CD4-positive, alpha-beta T cell (primary cell): ENCODE measurements at regions not wholly inside any gene's neighbourhood (a gene's known extent, or its start where the extent isn't known, plus 50 kb on each side); places are given as distances from the start of the nearest gene placed in this dataset.

Experiments used
- ATAC-seq: fragments of 200-7000 bp; cut with Tn5 transposase; one replicate; pipeline ENCODE4 v1.10.0; 2022; ENCODE audit warnings: mild to moderate bottlenecking; ENCODE audit not compliant: poor library complexity
- CTCF ChIA-PET: fragments of 350-600 bp; sonication (Branson Sonifier 250); formaldehyde crosslinking; loops from one replicate; lab custom pipeline; 2021; ENCODE audit warnings: antibody characterized with exemption, inconsistent platforms; lab: Charles Lee
- POLR2A ChIA-PET: fragments of 350-600 bp; sonication (Branson Sonifier 250); formaldehyde crosslinking; loops from one replicate; lab custom pipeline; 2021; ENCODE audit warnings: antibody characterized with exemption, inconsistent platforms; lab: Charles Lee
- DNase-seq, 14 experiments: peaks; one replicate each; pipeline ENCODE4 v3.0.0-alpha.2; 2013 to 2020; ENCODE audit warnings: mixed read lengths in 2 of 14
- H3K27ac ChIP-seq, 2 donors: one replicate each; pipeline versions ENCODE4 v1.5.1 to v1.7.0; 2013; ENCODE audit warnings: low read length in 2 of 2, low read depth in 1 of 2, mild to moderate bottlenecking in 1 of 2
- H3K27me3 ChIP-seq, 2 experiments: 1 replicate in 1 of 2; 2 replicates in 1 of 2; pipeline versions ENCODE4 v1.6.1 to v1.7.0; 2013; ENCODE audit warnings: low read length in 2 of 2, control low read depth in 1 of 2, mild to moderate bottlenecking in 1 of 2, moderate library complexity in 1 of 2; ENCODE audit not compliant: insufficient read depth in 2 of 2, control insufficient read depth in 1 of 2
- H3K36me3 ChIP-seq: one replicate; pipeline ENCODE4 v1.6.1; 2013; ENCODE audit warnings: low read length, control low read depth; ENCODE audit not compliant: insufficient read depth
- H3K4me1 ChIP-seq: one replicate; pipeline ENCODE4 v1.6.1; 2013; ENCODE audit warnings: low read length, control low read depth; ENCODE audit not compliant: insufficient read depth
- H3K4me3 ChIP-seq: one replicate; pipeline ENCODE4 v1.5.1; 2013; ENCODE audit warnings: mild to moderate bottlenecking, low read length, moderate library complexity
- H3K9me3 ChIP-seq, 2 experiments: 1 replicate in 1 of 2; 2 replicates in 1 of 2; pipeline versions ENCODE4 v1.6.1 to v1.7.0; 2013; ENCODE audit warnings: low read length in 2 of 2, mild to moderate bottlenecking in 2 of 2, control low read depth in 1 of 2, moderate library complexity in 1 of 2; ENCODE audit not compliant: control insufficient read depth in 1 of 2, insufficient read depth in 1 of 2
- H3K27ac Mint-ChIP-seq: one replicate; pipeline ENCODE4 v1.8.0; 2020; ENCODE audit warnings: mixed read lengths
- H3K27me3 Mint-ChIP-seq: one replicate; pipeline ENCODE4 v1.8.0; 2021; ENCODE audit warnings: mixed read lengths
- H3K36me3 Mint-ChIP-seq: one replicate; pipeline ENCODE4 v1.8.0; 2021; ENCODE audit warnings: low read depth, mixed read lengths
- H3K4me1 Mint-ChIP-seq: one replicate; pipeline ENCODE4 v1.8.0; 2021; ENCODE audit warnings: low read depth, mixed read lengths
- H3K4me3 Mint-ChIP-seq: one replicate; pipeline ENCODE4 v1.8.0; 2020; ENCODE audit warnings: mild to moderate bottlenecking, mixed read lengths
- H3K9me3 Mint-ChIP-seq: one replicate; pipeline ENCODE4 v1.8.0; 2020; ENCODE audit warnings: mixed read lengths
- CTCF ChIP-seq: fragments of 200-600 bp; IDR thresholded peaks from one replicate; pipeline ENCODE4 v1.8.0; 2022; ENCODE audit warnings: antibody characterized with exemption, mild to moderate bottlenecking
- intact Hi-C, 2 experiments: fragments of 100-400 bp; cut with DNase I in 1 of 2; cut with micrococcal nuclease in 1 of 2; formaldehyde crosslinking; loops; one replicate each; pipeline versions ENCODE4 v1.15.1 to v1.9.0; 2023 to 2025; cut with DNase I, micrococcal nuclease

GRCh38 chr4:136124251-136124745 lies 1408.0 kb downstream of the PCDH18 start:
- Histone ChIP-seq H3K27me3 (no peaks in the 10 kb centered on the region), H3K9me3 (no peaks in the 10 kb centered on the region), H3K4me1 (no peaks in the 10 kb centered on the region), H3K4me3 (no peak overlapping the region), H3K27ac (no peak overlapping the region), H3K36me3 (no peaks in the 10 kb centered on the region)
- Mint-ChIP-seq H3K9me3 (peaks cover 8% of the 10 kb centered on the region), H3K36me3 (no peaks in the 10 kb centered on the region), H3K27ac (no peak overlapping the region), H3K27me3 (no peaks in the 10 kb centered on the region), H3K4me3 (no peak overlapping the region), H3K4me1 (no peaks in the 10 kb centered on the region)
- intact Hi-C loops: no loop called here
- no peak for TF ChIP-seq CTCF
- ChIA-PET CTCF (no interaction called here), POLR2A (no interaction called here)
- ATAC-seq (no peak), DNase-seq (no peak)

DNA sequence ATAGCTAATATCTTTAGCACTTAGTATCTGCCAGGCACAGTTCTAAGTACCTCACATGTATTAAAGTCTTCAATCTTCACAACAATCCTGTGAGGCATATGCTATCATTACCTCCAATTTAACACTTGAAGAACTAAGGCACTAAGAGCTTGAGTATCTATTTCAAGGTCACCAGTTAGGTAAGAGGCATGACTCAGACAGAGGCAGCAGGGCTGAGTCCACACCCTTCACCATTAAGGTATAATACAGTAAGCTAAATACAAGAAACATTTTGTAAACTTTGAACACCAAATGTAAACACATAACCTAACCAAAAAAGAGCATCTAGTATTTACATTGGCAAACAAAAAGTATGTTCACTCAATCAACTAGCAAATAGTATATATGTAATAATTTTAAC lies 1410.9 kb downstream of the PCDH18 start:
- no peak for TF ChIP-seq CTCF
- intact Hi-C loops: no loop called here
- ChIA-PET CTCF (no interaction called here), POLR2A (no interaction called here)
- Histone ChIP-seq H3K4me1 (no peaks in the 10 kb centered on the region), H3K36me3 (no peaks in the 10 kb centered on the region), H3K27ac (no peak overlapping the region), H3K27me3 (no peaks in the 10 kb centered on the region), H3K4me3 (no peak overlapping the region), H3K9me3 (no peaks in the 10 kb centered on the region)
- no peaks in the 10 kb centered on the region for H3K36me3 Mint-ChIP-seq
- no peak for DNase-seq
- no peaks in the 10 kb centered on the region for H3K27me3 Mint-ChIP-seq
- no peaks in the 10 kb centered on the region for H3K4me1 Mint-ChIP-seq
- H3K9me3 Mint-ChIP-seq: peaks cover 4% of the 10 kb centered on the region
- H3K4me3 Mint-ChIP-seq: no peak overlapping the region
- no peak overlapping the region for H3K27ac Mint-ChIP-seq
- no peak for ATAC-seq

DNA sequence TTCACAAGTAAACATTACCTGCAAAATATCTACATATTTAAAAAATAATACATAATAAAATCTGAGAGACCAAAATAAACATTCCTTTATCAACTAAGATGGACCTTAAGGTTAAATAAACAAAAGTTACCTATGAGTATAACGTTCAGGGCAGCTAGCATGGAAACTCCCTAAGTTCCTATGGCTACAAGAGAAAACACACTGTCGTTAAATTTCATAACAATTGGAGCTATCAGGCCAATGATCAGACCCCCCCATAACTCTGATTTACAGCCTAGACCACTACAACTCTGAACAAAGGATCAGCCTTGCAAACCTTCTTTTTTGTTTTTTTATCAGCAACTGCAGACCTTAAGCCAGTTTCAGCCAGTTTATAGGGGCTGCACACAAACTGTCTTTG lies 1418.4 kb downstream of the PCDH18 start:
- Mint-ChIP-seq H3K4me1 (no peaks in the 10 kb centered on the region), H3K27me3 (no peaks in the 10 kb centered on the region), H3K27ac (no peak overlapping the region), H3K9me3 (peaks cover 6% of the 10 kb centered on the region), H3K36me3 (no peaks in the 10 kb centered on the region), H3K4me3 (no peak overlapping the region)
- Histone ChIP-seq H3K36me3 (no peaks in the 10 kb centered on the region), H3K27ac (no peak overlapping the region), H3K9me3 (no peaks in the 10 kb centered on the region), H3K4me1 (no peaks in the 10 kb centered on the region), H3K4me3 (no peak overlapping the region), H3K27me3 (no peaks in the 10 kb centered on the region)
- ATAC-seq: no peak
- ChIA-PET CTCF (no interaction called here), POLR2A (no interaction called here)
- DNase-seq: no peak
- no peak for TF ChIP-seq CTCF
- intact Hi-C loops: no loop called here
